Middle frontal gyrus (tissue), 1 donor: ENCODE measurements at regions not wholly inside any gene's neighbourhood (a gene's known extent, or its start where the extent isn't known, plus 50 kb on each side); places are given as distances from the start of the nearest gene placed in this dataset.
"Not testable (repeated sequence)": the region's sequence is repeated elsewhere in the genome, so short reads cannot be mapped to it uniquely, and the experiment has no call there.

Source experiments
- DNase-seq: peaks from one replicate; pipeline ENCODE4 v3.0.0-alpha.2; 2015; ENCODE audit warnings: low spot score; ENCODE audit errors: extremely low spot score

DNA sequence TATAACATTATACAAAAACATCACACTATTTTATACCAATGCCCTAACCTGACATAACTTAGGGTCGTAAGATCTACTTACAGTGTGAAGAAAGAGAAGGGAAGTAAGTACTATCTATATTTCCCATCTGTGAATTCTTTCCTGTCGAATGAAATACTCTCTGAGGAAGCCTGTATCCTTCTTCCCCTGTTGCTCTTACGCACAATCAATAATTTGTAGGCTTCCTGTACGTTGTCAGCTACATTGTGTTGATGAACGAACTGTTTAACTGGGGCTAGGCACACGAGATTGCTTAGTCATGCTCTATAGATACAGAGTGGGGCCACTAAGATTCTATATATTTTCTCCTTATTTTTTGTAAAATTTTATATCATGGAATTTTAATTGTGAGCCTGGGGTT is 1125.0 kb upstream of the CELF4 start:
- DNase-seq = no peak

GRCh38 chr18:38688416-38688815 is 1122.8 kb upstream of the CELF4 start:
- DNase-seq = no peak

GRCh38 chr18:38670486-38670885 is 1104.9 kb upstream of the CELF4 start:
- no peak for DNase-seq

GRCh38 chr18:38664929-38665328 is 1099.3 kb upstream of the CELF4 start:
- no peak for DNase-seq

DNA sequence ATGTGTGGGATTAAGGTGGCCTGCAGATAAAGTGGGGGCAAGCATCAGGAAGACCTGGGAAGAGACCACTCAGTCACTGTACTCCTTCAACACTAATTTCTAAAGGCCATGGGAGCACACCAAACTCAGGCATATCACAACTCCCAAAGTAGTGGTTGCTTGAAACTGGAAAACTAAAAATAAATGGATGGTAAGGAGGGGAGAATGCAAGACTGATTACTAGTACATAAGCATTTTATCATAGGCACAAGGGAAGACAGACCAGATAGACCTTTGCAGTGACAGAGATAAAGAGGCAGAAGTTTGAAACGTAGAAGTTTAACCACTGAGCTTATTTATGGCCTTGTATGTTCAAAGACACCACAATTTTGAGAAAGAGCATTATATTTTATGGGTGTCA is 1098.1 kb upstream of the CELF4 start:
- no peak for DNase-seq

DNA sequence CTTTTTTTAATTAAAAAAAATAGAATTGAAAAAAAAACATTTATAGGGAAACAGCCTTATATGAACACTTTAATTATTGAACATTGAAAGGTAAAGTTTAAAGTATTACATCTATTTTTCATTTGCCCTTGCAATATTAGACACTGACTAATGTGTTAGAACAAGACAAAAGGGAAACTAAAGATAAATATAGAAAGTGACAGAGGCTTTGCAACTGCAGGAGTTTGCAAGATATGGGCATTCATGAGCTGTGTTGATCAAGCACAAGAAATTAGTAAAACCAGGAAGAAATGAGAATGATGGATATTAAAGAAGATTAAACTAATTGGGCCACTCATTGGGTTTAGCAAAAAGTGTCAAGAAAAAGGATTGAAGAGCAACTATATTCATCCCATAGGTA is 1097.7 kb upstream of the CELF4 start:
- no peak for DNase-seq

GRCh38 chr18:38654946-38655345 is 1089.3 kb upstream of the CELF4 start:
- DNase-seq = no peak

DNA sequence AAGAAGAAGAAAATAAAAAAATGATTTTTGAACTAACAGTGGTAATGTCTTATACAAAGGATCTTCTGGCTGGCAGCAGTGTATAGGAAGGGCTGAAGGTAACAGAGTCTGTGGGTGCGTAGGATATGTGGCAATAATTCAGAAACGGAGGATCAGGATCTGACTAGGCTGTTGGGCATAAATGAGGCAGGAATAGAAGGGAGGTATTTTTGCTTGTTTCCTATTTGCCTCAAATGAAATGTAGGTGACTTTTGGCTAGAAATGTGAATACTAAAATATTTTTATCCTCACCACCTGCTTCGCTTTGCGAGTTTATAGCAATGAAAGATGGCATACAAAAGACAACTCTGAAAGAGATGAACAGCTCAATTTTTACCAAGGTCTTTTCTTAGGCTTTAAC is 1086.1 kb upstream of the CELF4 start:
- DNase-seq = no peak

- DNase-seq = no peak
These were observed 1082.6 kb upstream of the CELF4 start for GRCh38 chr18:38648179-38648578.

- DNase-seq = no peak
These were observed 1080.7 kb upstream of the CELF4 start for GRCh38 chr18:38646296-38646695.

DNA sequence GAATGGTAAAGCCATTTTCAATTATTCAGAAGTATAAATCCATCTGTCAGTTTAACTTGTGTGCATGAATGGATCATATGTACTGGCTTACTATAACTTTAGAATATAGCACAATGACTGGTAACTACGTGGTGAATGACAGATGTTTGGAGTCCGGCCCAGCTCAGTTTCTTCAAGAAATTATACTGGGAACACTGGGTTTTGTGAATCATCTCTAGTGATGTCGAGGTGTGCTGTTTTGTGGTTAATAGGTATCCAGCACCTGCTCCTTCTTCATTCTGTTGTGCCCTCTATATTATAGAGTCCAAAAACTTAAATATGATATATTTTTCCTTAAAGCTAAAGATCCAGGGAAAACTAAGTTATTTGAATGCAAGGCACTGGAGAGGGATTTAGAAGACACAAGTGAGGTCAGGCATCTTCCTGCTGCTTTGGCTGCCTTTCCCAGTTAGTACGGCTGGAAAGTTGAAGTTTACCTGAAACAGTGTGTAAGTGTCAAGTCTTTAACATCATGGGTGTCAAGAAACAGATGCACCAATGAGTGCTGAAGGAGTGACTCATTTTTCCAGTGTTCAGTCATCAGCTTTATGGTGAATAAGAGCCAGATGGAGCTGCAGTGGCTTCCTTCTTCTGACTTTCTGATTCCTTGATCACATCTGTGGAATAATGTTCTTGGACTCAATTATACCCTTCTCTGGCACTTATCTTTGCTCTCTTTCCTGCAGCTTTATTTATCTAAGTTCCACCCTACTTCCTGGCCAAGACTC is 1079.5 kb upstream of the CELF4 start:
- DNase-seq = no peak

- DNase-seq = no peak
These were observed 1077.1 kb upstream of the CELF4 start for GRCh38 chr18:38642711-38643110.

DNA sequence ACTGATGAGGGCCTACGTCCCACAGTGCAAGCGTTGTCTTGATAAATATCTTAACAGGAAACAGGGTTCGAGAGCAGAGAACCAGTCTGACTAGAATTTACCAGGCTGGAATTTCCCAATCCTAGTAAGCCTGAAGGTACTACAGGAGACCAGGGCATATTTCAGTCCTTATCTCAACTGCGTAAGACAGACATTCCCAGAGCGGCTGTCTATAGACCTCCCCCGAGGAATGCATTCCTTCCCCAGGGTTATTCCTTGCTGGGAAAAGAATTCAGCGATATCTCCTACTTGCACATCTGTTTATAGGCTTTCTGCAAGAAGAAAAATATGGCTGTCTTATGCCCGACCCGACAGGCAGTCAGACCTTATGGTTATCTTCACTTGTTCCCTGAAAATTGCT is 1074.1 kb upstream of the CELF4 start:
- DNase-seq = not testable (repeated sequence)

- no peak for DNase-seq
These were observed 1070.3 kb upstream of the CELF4 start for GRCh38 chr18:38635709-38636430.

GRCh38 chr18:38634117-38634516 is 1068.5 kb upstream of the CELF4 start:
- DNase-seq = no peak

- DNase-seq = no peak
These were observed 1067.7 kb upstream of the CELF4 start for GRCh38 chr18:38633333-38633732.

DNA sequence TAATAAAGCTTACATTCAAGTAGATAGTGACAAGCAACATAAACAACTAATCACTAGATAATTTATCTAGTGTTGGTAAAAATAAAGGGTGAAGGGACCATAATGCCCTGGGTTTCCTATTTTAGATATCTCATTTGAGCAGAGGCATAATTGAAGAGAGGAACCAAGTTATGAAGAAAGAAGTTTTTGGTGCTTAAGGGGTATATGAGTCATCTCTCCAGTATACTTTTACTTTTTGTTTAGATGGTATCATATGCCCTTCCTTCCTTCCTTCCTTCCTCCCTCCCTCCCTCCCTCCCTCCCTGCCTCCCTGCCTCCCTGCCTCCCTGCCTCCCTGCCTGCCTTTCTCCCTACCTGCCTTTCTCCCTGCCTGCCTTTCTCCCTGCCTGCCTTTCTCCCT is 1053.5 kb upstream of the CELF4 start:
- no peak for DNase-seq

DNA sequence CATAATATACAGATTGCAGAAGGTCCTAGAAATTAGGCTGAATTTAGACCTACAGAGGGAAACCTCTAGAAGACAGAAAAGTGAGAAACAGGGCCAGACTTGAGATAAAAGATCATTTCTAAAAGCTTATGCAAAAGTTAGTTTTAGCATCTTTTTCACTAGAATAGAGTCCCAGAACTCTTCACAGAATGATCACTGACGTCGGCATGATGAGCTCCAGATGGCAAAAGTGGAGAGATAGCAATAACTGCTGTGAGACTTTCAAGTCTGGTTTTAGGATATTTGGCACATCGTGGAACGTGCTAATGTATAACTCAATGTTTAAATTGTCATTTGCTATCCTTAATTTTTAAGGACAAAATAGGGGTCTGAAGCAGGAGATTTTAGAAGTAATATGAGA is 1050.7 kb upstream of the CELF4 start:
- DNase-seq = no peak

DNA sequence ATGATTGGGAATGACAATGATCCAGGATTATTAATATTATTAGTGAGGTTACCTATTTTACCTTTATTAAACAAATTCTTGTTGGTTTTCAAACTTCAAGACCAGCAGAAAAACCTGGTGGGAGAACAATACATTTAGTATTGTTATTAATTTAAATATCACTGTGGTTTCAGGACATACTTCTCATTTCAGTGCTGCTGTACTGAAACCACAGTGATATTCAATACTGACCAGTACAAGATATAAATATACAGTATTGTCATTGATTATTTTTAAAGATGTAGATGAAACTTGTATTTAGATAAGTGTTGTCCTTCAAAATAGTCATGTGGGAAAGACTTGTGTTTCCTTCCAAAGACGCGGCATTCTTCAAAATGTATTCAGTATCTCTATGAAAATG is 1047.3 kb upstream of the CELF4 start:
- DNase-seq = no peak

DNA sequence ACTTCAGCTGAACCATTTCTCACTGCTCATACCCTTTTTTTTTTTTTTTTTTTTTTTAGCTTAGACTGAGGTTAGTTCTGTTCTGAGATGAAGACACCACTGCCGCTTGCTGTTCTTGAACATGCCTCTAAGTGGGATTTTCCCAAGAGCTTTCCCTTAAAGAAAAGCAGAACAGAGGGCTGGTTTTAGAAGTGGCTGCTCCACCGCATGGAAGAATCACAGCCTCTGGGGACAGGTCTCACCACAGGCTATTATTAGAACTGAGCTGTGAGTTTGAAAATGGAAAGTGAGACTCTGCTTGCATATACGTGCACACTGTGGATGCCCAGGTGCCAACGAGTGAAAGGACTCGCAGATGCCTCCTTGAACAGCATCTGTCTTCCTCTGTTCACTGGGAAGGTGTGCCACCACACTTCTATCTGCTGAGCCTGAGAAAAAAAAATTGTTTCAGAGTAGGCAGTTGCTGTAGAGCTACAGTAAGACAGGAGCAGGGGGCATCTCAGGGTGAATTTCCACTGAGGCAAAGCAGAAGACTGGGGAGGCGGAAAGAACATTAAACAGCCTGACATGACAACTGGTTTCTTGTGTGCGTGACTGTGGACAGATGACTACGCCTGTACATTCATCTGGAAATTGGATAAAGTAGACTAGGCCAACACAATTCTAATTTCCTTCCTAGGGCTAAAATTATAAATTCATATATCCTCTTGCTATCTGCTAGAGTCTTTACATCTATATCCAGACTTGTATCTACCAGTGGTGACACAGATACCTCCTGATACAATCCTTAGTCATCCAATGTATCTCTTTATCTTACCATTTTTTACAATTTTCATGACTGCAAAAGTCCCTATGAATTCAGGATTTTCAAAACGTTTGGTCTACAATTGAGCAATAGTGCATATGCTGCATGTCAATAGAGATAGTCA is 1045.7 kb upstream of the CELF4 start:
- DNase-seq = no peak

- DNase-seq = no peak
These were observed 1041.2 kb upstream of the CELF4 start for GRCh38 chr18:38606841-38607240.

DNA sequence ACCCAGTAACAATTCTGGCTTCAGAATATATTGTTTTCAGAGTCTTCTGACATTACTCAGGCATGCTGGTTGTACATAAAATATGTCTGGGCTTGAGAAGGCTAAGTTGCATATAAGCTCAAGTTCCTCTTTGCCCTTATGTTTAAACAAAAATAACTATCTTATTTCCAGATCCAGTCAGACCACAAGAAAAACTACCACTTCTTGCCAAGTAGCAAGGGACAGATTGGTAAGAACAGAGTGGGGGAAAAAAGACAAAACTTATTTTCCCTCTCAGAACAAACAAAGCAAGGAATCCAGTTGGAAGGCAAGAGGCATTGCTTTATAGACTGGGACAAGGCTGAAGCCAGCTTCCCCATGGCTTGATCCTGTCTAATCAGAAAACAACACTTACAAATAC is 1036.7 kb upstream of the CELF4 start:
- no peak for DNase-seq
